GM18873 (cell line): ENCODE measurements at regions not wholly inside any gene's neighbourhood (a gene's known extent, or its start where the extent isn't known, plus 50 kb on each side); places are given as distances from the start of the nearest gene placed in this dataset.

Experiments used
- ATAC-seq: cut with Tn5 transposase; IDR thresholded peaks from one replicate; pipeline ENCODE4 v1.9.1; 2021; ENCODE audit warnings: mild to moderate bottlenecking, moderate library complexity, moderate number of reproducible peaks; ENCODE audit not compliant: unreplicated experiment, low FRiP score

- ATAC-seq = no peak
Measured at GRCh38 chr7:136079934-136080333, 102.8 kb upstream of the MTPN start.

GRCh38 chr7:136079478-136079892, 102.3 kb upstream of the MTPN start:
- no peak for ATAC-seq

GRCh38 chr7:136079066-136079465, 101.9 kb upstream of the MTPN start:
- no peak for ATAC-seq

- ATAC-seq = no peak
Measured at GRCh38 chr7:136078630-136079029, 101.5 kb upstream of the MTPN start.

GRCh38 chr7:136076954-136077353, 99.8 kb upstream of the MTPN start:
- no peak for ATAC-seq

- ATAC-seq = no peak
Measured at GRCh38 chr7:136074843-136075242, 97.7 kb upstream of the MTPN start.

- ATAC-seq = no peak
Measured at GRCh38 chr7:136072447-136072846, 95.3 kb upstream of the MTPN start.

GRCh38 chr7:136070736-136071505, 93.8 kb upstream of the MTPN start:
- ATAC-seq = no peak

GRCh38 chr7:136069840-136070529, 92.8 kb upstream of the MTPN start:
- ATAC-seq = no peak

GRCh38 chr7:136067277-136067676, 90.1 kb upstream of the MTPN start:
- ATAC-seq = no peak

GRCh38 chr7:136066304-136067143, 89.4 kb upstream of the MTPN start:
- no peak for ATAC-seq

- no peak for ATAC-seq
Measured at GRCh38 chr7:136064627-136065237, 87.6 kb upstream of the MTPN start.

GRCh38 chr7:136064081-136064480, 86.9 kb upstream of the MTPN start:
- ATAC-seq = no peak

GRCh38 chr7:136063326-136063666, 86.1 kb upstream of the MTPN start:
- ATAC-seq = no peak

- no peak for ATAC-seq
Measured at GRCh38 chr7:136062625-136063325, 85.6 kb upstream of the MTPN start.

GRCh38 chr7:136061433-136061832, 84.3 kb upstream of the MTPN start:
- ATAC-seq = no peak

GRCh38 chr7:136058546-136058945, 81.4 kb upstream of the MTPN start:
- no peak for ATAC-seq

GRCh38 chr7:136057509-136057908, 80.3 kb upstream of the MTPN start:
- no peak for ATAC-seq

GRCh38 chr7:136056651-136057231, 79.6 kb upstream of the MTPN start:
- ATAC-seq = no peak

- no peak for ATAC-seq
Measured at GRCh38 chr7:136055266-136055665, 78.1 kb upstream of the MTPN start.
